SK-N-SH treated with all-trans-retinoic acid at 6 μM for 48 hours (cell line): ENCODE measurements at regions not wholly inside any gene's neighbourhood (a gene's known extent, or its start where the extent isn't known, plus 50 kb on each side); places are given as distances from the start of the nearest gene placed in this dataset.
A peak's percentile ranks its signal among the peaks of the same experiment; 100 is the strongest.

ENCODE experiments used
- ATAC-seq: fragments of 200-7000 bp; cut with Tn5 transposase; 3 replicates; pipeline ENCODE4 v1.9.1; 2020; ENCODE audit warnings: mild to moderate bottlenecking, moderate library complexity
- ARNTL ChIP-seq: fragments of 450-650 bp; formaldehyde crosslinking; IDR thresholded peaks from 2 replicates; pipeline ENCODE4 v1.5.0; 2020; ENCODE audit warnings: low read depth, mild to moderate bottlenecking, moderate library complexity, borderline replicate concordance
- BACH2 ChIP-seq: fragments of 250-450 bp; sonication (Bioruptor Pico); IDR thresholded peaks from 2 replicates; pipeline ENCODE4 v1.9.0; 2021; ENCODE audit warnings: mild to moderate bottlenecking, borderline replicate concordance
- ESRRG ChIP-seq: fragments of 250-450 bp; sonication (Bioruptor Pico); IDR thresholded peaks from 2 replicates; pipeline ENCODE4 v1.6.1; 2021; ENCODE audit warnings: mild to moderate bottlenecking
- GLIS3 ChIP-seq: fragments of 250-450 bp; sonication (Bioruptor Pico); IDR thresholded peaks from 2 replicates; pipeline ENCODE4 v1.5.0; 2020; ENCODE audit warnings: mild to moderate bottlenecking, moderate library complexity
- ISL1 ChIP-seq: fragments of 250-450 bp; sonication (Bioruptor Pico); IDR thresholded peaks from 2 replicates; pipeline ENCODE4 v2.1.2; 2022; ENCODE audit warnings: mild to moderate bottlenecking, moderate library complexity
- OSR1 ChIP-seq: fragments of 250-450 bp; sonication (Bioruptor Pico); IDR thresholded peaks from 2 replicates; pipeline ENCODE4 v1.8.0; 2022; ENCODE audit warnings: moderate library complexity, mild to moderate bottlenecking, inconsistent platforms
- PATZ1 ChIP-seq: fragments of 250-450 bp; sonication (Bioruptor Pico); IDR thresholded peaks from 2 replicates; pipeline ENCODE4 v1.8.0; 2020; ENCODE audit warnings: mild to moderate bottlenecking, moderate library complexity, borderline replicate concordance
- POU6F1 ChIP-seq: fragments of 250-450 bp; sonication (Bioruptor Pico); IDR thresholded peaks from 2 replicates; pipeline ENCODE4 v1.8.0; 2021; ENCODE audit warnings: low read depth, mild to moderate bottlenecking, moderate library complexity, borderline replicate concordance
- TCF4 ChIP-seq: fragments of 250-450 bp; sonication (Bioruptor Pico); IDR thresholded peaks from 2 replicates; pipeline ENCODE4 v1.8.0; 2021; ENCODE audit warnings: mild to moderate bottlenecking, moderate library complexity, borderline replicate concordance
- TOX ChIP-seq: fragments of 250-450 bp; sonication (Bioruptor Pico); IDR thresholded peaks from 2 replicates; pipeline ENCODE4 v1.8.0; 2021; ENCODE audit warnings: mild to moderate bottlenecking, moderate library complexity, borderline replicate concordance
- TSHZ2 ChIP-seq: fragments of 250-450 bp; sonication (Bioruptor Pico); IDR thresholded peaks from 2 replicates; pipeline ENCODE4 v1.5.0; 2020; ENCODE audit warnings: mild to moderate bottlenecking, moderate library complexity
- ZC3H10 ChIP-seq: fragments of 250-450 bp; sonication (Bioruptor Pico); IDR thresholded peaks from 2 replicates; pipeline ENCODE4 v1.5.1; 2021; ENCODE audit warnings: mild to moderate bottlenecking, moderate library complexity
- ZFP3 ChIP-seq: fragments of 250-450 bp; sonication (Bioruptor Pico); IDR thresholded peaks from 2 replicates; pipeline ENCODE4 v1.5.0; 2020; ENCODE audit warnings: mild to moderate bottlenecking, moderate library complexity
- ZFP30 ChIP-seq: fragments of 450-650 bp; formaldehyde crosslinking; IDR thresholded peaks from 2 replicates; pipeline ENCODE4 v1.5.0; 2022; ENCODE audit warnings: mild to moderate bottlenecking, moderate library complexity
- ZNF565 ChIP-seq: fragments of 450-650 bp; formaldehyde crosslinking; conservative IDR thresholded peaks from 2 replicates; pipeline ENCODE4 v1.5.0; 2020; ENCODE audit warnings: low read depth, mild to moderate bottlenecking, moderate library complexity
- ZNF70 ChIP-seq: fragments of 450-650 bp; formaldehyde crosslinking; IDR thresholded peaks from 2 replicates; pipeline ENCODE4 v1.5.0; 2020; ENCODE audit warnings: mild to moderate bottlenecking, moderate library complexity
- ZNF8 ChIP-seq: fragments of 450-650 bp; formaldehyde crosslinking; IDR thresholded peaks from 2 replicates; pipeline ENCODE4 v1.5.0; 2020; ENCODE audit warnings: mild to moderate bottlenecking, moderate library complexity
- TF ChIP-seq, protein P1 (sequence below): fragments of 250-450 bp; sonication (Bioruptor Pico); IDR thresholded peaks from 2 replicates; pipeline ENCODE4 v1.5.1; 2021; ENCODE audit warnings: mild to moderate bottlenecking, moderate library complexity

GRCh38 chr13:103908911-103909310 is 842.7 kb upstream of the SLC10A2 start:
- no peak for ATAC-seq
- TF ChIP-seq ZC3H10 (CRISPR knock-in tag) (no peak), BACH2 (no peak), ESRRG (CRISPR knock-in tag) (no peak), PATZ1 (CRISPR knock-in tag) (no peak), ARNTL (CRISPR knock-in tag) (no peak), OSR1 (CRISPR knock-in tag) (no peak), TSHZ2 (CRISPR knock-in tag) (no peak), ZNF70 (no peak), ZFP30 (CRISPR knock-in tag) (no peak), GLIS3 (CRISPR knock-in tag) (no peak), ISL1 (no peak), ZNF8 (CRISPR knock-in tag) (no peak), ZFP3 (CRISPR knock-in tag) (no peak)
- TF ChIP-seq, protein P1, sequence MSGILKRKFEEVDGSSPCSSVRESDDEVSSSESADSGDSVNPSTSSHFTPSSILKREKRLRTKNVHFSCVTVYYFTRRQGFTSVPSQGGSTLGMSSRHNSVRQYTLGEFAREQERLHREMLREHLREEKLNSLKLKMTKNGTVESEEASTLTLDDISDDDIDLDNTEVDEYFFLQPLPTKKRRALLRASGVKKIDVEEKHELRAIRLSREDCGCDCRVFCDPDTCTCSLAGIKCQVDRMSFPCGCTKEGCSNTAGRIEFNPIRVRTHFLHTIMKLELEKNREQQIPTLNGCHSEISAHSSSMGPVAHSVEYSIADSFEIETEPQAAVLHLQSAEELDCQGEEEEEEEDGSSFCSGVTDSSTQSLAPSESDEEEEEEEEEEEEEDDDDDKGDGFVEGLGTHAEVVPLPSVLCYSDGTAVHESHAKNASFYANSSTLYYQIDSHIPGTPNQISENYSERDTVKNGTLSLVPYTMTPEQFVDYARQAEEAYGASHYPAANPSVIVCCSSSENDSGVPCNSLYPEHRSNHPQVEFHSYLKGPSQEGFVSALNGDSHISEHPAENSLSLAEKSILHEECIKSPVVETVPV (CRISPR knock-in tag): no peak

DNA sequence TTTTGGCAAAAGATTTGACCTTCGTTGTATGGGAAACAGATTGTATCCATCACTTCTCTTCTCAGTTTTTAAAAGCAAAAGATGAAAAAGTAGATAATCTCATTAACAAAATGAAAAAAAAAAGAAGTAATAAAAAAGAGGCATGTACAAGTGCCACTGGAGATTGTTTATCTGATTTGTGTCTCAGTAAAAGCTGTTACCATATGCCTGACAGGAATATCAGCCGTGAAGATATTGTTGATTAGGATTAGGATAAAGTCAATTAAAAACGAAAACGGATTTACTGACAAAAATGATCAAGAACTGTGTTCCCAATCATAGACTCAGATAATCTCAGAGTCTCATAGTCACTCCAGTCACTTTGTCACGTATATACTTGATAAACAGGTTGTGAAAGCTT is 842.1 kb upstream of the SLC10A2 start:
- no peak for TF ChIP-seq POU6F1 (CRISPR knock-in tag)
- TF ChIP-seq TOX (CRISPR knock-in tag): no peak
- no peak for TF ChIP-seq TSHZ2 (CRISPR knock-in tag)
- TF ChIP-seq ARNTL (CRISPR knock-in tag): no peak
- no peak for TF ChIP-seq ZNF70
- no peak for TF ChIP-seq GLIS3 (CRISPR knock-in tag)
- TF ChIP-seq ZFP3 (CRISPR knock-in tag): no peak
- 0 out of 2 replicates have a peak, but pooled peaks have one; percentile 21 for TF ChIP-seq TCF4 (CRISPR knock-in tag)
- TF ChIP-seq ESRRG (CRISPR knock-in tag): no peak
- TF ChIP-seq, all 23 proteins: peak for 1
- ATAC-seq: no peak

DNA sequence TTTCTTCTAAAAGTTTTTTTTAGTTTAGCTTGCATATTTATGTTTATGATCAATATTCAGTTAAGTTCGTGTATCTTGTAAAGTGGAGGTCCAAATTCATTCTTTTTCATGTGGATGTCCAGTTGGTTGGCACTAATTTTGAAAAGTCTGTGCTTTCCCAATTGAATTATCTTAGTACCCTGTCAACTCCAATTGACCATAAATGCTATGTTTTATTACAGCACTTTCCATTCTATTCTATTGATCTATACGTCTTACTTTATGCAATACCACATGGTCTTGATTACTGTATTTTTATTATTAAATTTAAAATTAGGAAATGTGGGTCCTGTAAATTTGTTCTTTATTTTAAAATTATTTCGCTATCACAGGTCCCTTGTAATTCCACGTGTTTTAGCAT is 837.6 kb upstream of the SLC10A2 start:
- ATAC-seq: no peak

DNA sequence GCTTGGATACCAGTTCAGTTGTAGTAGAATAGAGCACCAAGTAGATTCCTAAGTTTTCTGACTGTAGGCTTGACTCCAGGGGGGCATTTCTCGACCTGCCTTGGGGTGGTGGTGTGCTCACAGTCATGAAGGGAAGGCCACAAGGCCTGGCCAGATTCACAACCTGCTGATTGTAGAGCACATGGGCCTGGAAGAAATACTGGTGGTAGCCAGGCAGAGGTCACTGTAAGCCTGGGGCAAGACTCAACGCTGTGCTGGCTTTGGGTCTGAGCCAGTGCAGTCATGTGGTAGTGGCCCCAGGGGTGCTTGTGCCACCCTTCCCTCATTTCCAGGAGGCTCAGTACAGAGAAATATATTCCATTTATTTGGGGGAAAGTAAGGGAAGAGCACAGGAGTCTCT is 832.3 kb upstream of the SLC10A2 start:
- no peak for ATAC-seq
- no peak for TF ChIP-seq OSR1 (CRISPR knock-in tag)
- TF ChIP-seq POU6F1 (CRISPR knock-in tag): no peak
- no peak for TF ChIP-seq GLIS3 (CRISPR knock-in tag)
- no peak for TF ChIP-seq BACH2
- no peak for TF ChIP-seq ARNTL (CRISPR knock-in tag)
- no peak for TF ChIP-seq TCF4 (CRISPR knock-in tag)
- no peak for TF ChIP-seq ZFP30 (CRISPR knock-in tag)
- TF ChIP-seq ZFP3 (CRISPR knock-in tag): no peak
- TF ChIP-seq ESRRG (CRISPR knock-in tag): no peak
- TF ChIP-seq ZNF8 (CRISPR knock-in tag): no peak
- no peak for TF ChIP-seq ZNF565
- no peak for TF ChIP-seq ISL1
- TF ChIP-seq, protein P1 (CRISPR knock-in tag): no peak

More for the DNA sequence above, 837.6 kb upstream of the SLC10A2 start:
- TF ChIP-seq ISL1: peak; percentile 75
- TF ChIP-seq ZFP30 (CRISPR knock-in tag): no peak
- TF ChIP-seq, all 23 proteins: peak for 1
